T47D (cell line): ENCODE measurements at regions not wholly inside any gene's neighbourhood (a gene's known extent, or its start where the extent isn't known, plus 50 kb on each side); places are given as distances from the start of the nearest gene placed in this dataset.
"Not testable (repeated sequence)": the region's sequence is repeated elsewhere in the genome, so short reads cannot be mapped to it uniquely, and the experiment has no call there.

ENCODE experiments used
- DNase-seq, 2 experiments: peaks; one replicate each; pipeline versions ENCODE4 v3.0.0 to v3.0.0-alpha.2; 2011 to 2012; ENCODE audit warnings: low read depth in 1 of 2, low spot score in 1 of 2
- JUND ChIP-seq: IDR thresholded peaks from 2 replicates; pipeline ENCODE4 v1.6.1; 2012; ENCODE audit warnings: low read depth
- in situ Hi-C: cut with HindIII; loops from 2 replicates; pipeline ENCODE4 v1.10.0; 2016; ENCODE audit warnings: low sequenced_read_pairs, low pct_unique_long_range_greater_than_20kb

DNA sequence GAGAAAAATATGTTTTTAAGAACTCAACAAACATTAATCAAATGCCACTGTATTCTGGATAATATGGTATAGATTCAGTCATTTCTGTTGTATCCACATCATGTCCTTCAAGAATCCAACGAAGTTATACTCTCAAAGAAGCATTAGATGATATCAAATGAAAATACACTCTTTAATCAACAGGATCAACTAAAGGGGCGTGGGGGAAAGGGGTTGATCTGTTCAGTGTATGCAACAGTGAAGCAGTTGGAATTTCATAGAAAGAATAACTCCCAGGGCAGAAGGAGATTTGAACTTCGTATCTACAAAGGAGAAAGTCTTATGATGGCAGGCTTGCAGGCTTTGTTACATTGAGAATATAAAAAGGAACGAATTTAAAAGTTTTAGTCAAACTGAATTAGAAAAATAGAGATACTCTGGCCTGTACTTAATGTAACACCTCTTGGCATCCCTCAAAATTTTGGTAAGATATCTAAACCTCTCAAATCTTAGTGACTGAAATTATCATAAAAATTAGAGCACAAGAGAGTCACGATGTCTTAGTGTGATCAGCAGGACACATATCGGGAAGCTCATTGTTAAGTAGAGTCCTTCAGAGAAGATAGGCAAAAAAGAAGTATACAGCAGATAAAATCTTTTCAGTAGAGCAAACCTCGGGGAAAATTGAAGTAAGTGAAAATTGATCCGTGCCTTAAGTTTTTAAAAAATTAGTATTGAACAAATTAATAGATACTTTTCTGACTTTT lies 431.4 kb downstream of the KCNJ18 start:
- in situ Hi-C loops, result no loop called here
- TF ChIP-seq JUND, result no peak
- DNase-seq, result no peak

DNA sequence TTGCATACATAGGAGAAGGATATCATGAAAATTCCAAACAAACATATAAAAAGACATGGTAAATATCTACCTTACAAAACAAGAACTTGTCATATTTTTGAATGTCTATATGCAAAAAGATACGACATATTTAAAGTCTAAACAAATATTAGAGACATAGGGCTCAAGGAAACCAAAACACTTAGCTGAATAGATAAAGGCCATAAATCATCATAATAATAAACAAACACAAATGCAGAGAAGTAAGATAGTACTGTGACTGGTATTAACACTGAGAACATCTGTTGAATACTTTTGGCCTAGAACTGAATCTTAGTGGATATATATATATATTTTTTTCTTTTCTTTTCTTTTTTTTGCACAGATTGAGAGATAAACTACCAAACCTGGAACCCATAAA lies 435.8 kb downstream of the KCNJ18 start:
- TF ChIP-seq JUND, result no peak
- DNase-seq, result no peak
- in situ Hi-C loops, result no loop called here

- in situ Hi-C loops, result no loop called here
- no peak for TF ChIP-seq JUND
- peak in 1 of 2 experiments; percentile 51 for DNase-seq
Measured at GRCh38 chr17:22128723-22129122, 436.4 kb downstream of the KCNJ18 start.

- in situ Hi-C loops, DNase-seq: not testable (repeated sequence)
Measured at GRCh38 chr17:22129920-22130319, 437.6 kb downstream of the KCNJ18 start.

- in situ Hi-C loops, result no loop called here
- no peak for DNase-seq
- TF ChIP-seq JUND, result no peak
Measured at GRCh38 chr17:22131740-22132139, 439.4 kb downstream of the KCNJ18 start.

DNA sequence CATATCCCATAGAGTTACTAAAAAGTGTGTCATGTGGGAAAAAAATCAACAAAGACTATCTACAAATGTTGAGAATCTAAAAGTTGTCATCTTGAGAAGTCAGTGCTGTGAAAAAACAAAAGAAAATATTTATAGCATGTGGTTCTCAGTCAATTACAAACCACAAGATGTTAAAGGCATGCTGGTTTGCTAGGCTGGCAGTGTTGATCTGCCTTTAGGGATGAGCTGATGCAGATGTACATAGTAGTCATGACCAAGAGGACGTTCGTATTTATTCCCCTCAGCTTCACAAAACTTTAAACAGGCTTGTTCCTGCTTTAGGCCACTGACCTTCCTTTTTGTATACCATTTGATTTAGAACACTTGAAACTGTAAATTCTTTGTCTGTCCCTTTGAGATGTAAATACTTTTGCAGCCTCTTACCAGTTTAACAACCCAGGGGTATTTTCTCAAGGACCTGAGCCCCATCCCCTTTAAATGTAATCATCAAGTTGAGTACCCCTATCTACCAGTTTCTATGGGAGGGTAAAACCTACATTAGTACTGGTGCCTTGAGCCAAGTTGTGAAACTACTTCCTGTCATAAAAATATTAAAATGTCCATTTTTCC lies 446.6 kb downstream of the KCNJ18 start:
- in situ Hi-C loops, result no loop called here
- DNase-seq, result peak in 1 of 2 experiments; percentile 37
- TF ChIP-seq JUND, result no peak

DNA sequence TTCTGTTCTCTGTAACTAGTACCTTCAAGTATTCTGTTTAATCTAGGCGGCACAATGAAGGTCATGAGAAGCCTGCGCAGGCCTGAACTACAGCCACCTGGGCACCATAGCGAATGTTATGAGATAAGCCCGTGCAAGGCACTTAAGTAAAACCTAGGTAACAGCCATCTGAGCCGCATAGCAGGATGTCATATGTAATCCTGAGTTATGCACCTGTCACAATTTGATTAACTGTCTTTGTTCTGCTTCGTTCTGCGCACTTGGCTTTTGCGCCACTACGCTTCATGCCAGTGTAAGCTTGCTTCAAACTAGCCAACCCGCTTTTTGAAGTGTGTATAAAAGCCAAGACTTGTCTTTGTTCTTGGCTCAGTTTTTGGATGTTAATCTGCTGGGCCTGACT lies 449.8 kb downstream of the KCNJ18 start:
- in situ Hi-C loops, result no loop called here
- no peak for DNase-seq
- TF ChIP-seq JUND, result no peak

DNA sequence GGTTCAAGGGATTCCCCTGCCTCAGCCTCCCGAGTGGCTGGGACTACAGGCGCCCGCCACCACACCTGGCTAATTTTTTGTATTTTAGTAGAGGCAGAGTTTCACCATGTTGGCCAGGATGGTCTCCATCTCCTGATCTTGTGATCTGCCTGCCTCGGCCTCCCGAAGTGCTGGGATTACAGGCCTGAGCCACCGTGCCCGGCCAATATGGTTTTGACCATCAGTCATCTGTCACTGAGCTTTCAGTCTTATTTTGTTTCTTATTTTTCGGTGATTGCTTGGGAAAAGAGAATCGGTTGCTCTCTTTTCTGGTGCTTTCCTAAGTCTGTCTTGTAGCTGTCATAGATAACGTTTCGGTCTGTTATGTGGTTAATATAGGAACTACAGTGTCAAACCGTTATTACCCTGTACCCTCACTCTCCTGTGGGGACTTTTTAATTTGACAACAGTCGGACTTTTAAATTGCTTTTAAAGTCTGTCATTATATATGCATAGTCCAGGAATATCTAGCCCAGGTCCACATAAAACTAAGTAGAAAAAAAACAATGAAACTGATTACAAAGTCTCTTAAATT lies 453.4 kb downstream of the KCNJ18 start:
- in situ Hi-C loops, result no loop called here
- DNase-seq, result no peak
- TF ChIP-seq JUND, result no peak

- in situ Hi-C loops, result no loop called here
- no peak for DNase-seq
- TF ChIP-seq JUND, result no peak
Measured at GRCh38 chr17:22158364-22158763, 466.0 kb downstream of the KCNJ18 start.

GRCh38 chr17:22161376-22161775 lies 469.1 kb downstream of the KCNJ18 start:
- no peak for DNase-seq
- in situ Hi-C loops, result no loop called here
- no peak for TF ChIP-seq JUND

DNA sequence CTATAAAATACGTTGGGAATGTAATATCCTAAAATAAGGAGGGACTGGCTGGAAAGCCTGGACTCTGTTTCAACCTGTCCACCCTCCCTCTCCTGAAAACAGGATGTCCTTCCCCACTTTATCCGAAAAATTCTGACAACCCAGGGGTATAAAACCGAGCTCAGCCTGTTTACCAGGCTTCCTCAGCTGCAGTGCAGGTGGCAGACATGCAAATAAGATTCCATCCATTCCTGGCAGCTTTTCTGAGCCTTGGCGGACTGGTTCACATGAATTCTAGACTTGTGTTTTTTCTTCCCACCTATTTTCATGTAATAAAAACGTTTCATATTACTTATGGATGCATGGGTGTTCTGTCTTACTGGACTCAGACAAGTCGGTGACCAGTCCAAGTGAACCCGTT lies 479.3 kb downstream of the KCNJ18 start:
- in situ Hi-C loops, result no loop called here
- peak in 1 of 2 experiments; percentile 19 for DNase-seq
- no peak for TF ChIP-seq JUND

GRCh38 chr17:22193113-22193512 lies 500.8 kb downstream of the KCNJ18 start:
- in situ Hi-C loops, result no loop called here
- no peak for DNase-seq
- no peak for TF ChIP-seq JUND

- DNase-seq, in situ Hi-C loops: not testable (repeated sequence)
Measured at GRCh38 chr17:22200187-22200586, 507.9 kb downstream of the KCNJ18 start.
